ENCODE measurements at regions not wholly inside any gene's neighbourhood (a gene's known extent, or its start where the extent isn't known, plus 50 kb on each side); places are given as distances from the start of the nearest gene placed in this dataset.
"Not testable (repeated sequence)": the region's sequence is repeated elsewhere in the genome, so short reads cannot be mapped to it uniquely, and the experiment has no call there.

GRCh38 chr14:105952826-105953225 is 426.4 kb downstream of the TMEM121 start:
- no peak for DNase-seq (ENCODE audit: low spot score)
- 62% methylated on average over 1 of the region's 1 CpG for WGBS
- no peak for TF ChIP-seq MAX (IDR thresholded peaks at IDR 0.05)
- no peak for TF ChIP-seq HNF4G (IDR thresholded peaks at IDR 0.05)
- no peak for TF ChIP-seq ZBTB33 (IDR thresholded peaks at IDR 0.05)
- TF ChIP-seq GABPA (IDR thresholded peaks at IDR 0.05 in 1 of 2, conservative IDR thresholded peaks at IDR 0.05 in 1 of 2), result no peak
- TF ChIP-seq CTCF (IDR thresholded peaks at IDR 0.05; ENCODE audit: low read depth, low read length, missing input control), result no peak
- TF ChIP-seq FOXA1 (IDR thresholded peaks at IDR 0.05), result no peak
- no peak for TF ChIP-seq RAD21 (IDR thresholded peaks at IDR 0.05)
- no peak for TF ChIP-seq HNF4A (conservative IDR thresholded peaks at IDR 0.05)
- TF ChIP-seq FOXA2 (IDR thresholded peaks at IDR 0.05), result no peak
- no peak for TF ChIP-seq RXRA (IDR thresholded peaks at IDR 0.05)
- TF ChIP-seq YY1 (IDR thresholded peaks at IDR 0.05), result no peak
- TF ChIP-seq REST (IDR thresholded peaks at IDR 0.05), result no peak
- no peak for TF ChIP-seq ATF3 (IDR thresholded peaks at IDR 0.05)
- TF ChIP-seq SP1 (IDR thresholded peaks at IDR 0.05), result no peak
- no peak for TF ChIP-seq JUND (IDR thresholded peaks at IDR 0.05)
- TF ChIP-seq NR2F2 (IDR thresholded peaks at IDR 0.05), result no peak
- no peak for TF ChIP-seq EGR1 (IDR thresholded peaks at IDR 0.05; ENCODE audit: low read depth in 2 of 2)
- no peak for TF ChIP-seq TAF1 (conservative IDR thresholded peaks at IDR 0.05)
- H3K27me3 ChIP-seq (ENCODE audit: control insufficient read depth in 4 of 4, insufficient read depth in 4 of 4, low read length in 3 of 4), result peaks cover 0 to 4% (median 1%) of the 10 kb centered on the region in 4 donors
- no peaks in the 10 kb centered on the region for H3K36me3 ChIP-seq (ENCODE audit: control insufficient read depth in 4 of 4, insufficient read depth in 3 of 4, low read depth in 1 of 4, low read length in 3 of 4)
- H3K4me1 ChIP-seq (ENCODE audit: control insufficient read depth in 4 of 4, insufficient read depth in 4 of 4, low read length in 3 of 4), result no peaks in the 10 kb centered on the region
- no peaks in the 10 kb centered on the region for H3K9me3 ChIP-seq (ENCODE audit: control insufficient read depth in 4 of 4, low read length in 3 of 4)
- H3K4me3 ChIP-seq (ENCODE audit: low read depth in 1 of 3, low read length in 3 of 3), result no peak overlapping the region
- no peak overlapping the region for H3K27ac ChIP-seq (ENCODE audit: low read depth in 1 of 2, low read length in 2 of 2)
- no peak overlapping the region for H3K9ac ChIP-seq (ENCODE audit: low read depth in 1 of 2, low read length in 2 of 2)

GRCh38 chr14:105961625-105962024 is 435.2 kb downstream of the TMEM121 start:
- not testable (repeated sequence) for H3K27ac ChIP-seq (ENCODE audit: low read depth in 1 of 2, low read length in 2 of 2); H3K9me3 ChIP-seq (ENCODE audit: control insufficient read depth in 4 of 4, low read length in 3 of 4); H3K27me3 ChIP-seq (ENCODE audit: control insufficient read depth in 4 of 4, insufficient read depth in 4 of 4, low read length in 3 of 4); H3K4me3 ChIP-seq (ENCODE audit: low read depth in 1 of 3, low read length in 3 of 3); H3K9ac ChIP-seq (ENCODE audit: low read depth in 1 of 2, low read length in 2 of 2); H3K36me3 ChIP-seq (ENCODE audit: control insufficient read depth in 4 of 4, insufficient read depth in 3 of 4, low read depth in 1 of 4, low read length in 3 of 4); H3K4me1 ChIP-seq (ENCODE audit: control insufficient read depth in 4 of 4, insufficient read depth in 4 of 4, low read length in 3 of 4); DNase-seq (ENCODE audit: low spot score)
- WGBS, result 78% methylated on average over 6 of the region's 6 CpGs
